ENCODE measurements at regions not wholly inside any gene's neighbourhood (a gene's known extent, or its start where the extent isn't known, plus 50 kb on each side); places are given as distances from the start of the nearest gene placed in this dataset.

DNA sequence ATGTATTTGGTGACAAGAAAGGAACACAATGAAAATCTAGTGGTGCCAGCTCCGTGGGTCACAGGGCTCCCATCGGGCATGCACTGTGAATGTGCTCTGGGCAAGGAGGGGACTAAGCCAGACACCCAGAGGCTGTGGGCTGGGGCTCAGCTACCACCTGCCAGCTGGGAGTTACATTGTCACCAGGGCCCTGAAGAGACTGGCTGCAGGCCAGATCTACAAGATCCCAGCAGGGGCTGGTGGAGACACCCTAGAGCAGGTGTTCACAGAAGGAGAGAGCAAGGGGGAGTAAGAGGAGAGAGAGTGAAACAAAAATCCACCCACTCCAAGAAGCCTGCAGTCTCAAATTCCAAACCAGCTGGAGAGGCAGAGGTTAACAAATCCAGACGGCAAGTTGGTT lies 116.6 kb upstream of the ADCY1 start:
- DNase-seq = peak; percentile 97

DNA sequence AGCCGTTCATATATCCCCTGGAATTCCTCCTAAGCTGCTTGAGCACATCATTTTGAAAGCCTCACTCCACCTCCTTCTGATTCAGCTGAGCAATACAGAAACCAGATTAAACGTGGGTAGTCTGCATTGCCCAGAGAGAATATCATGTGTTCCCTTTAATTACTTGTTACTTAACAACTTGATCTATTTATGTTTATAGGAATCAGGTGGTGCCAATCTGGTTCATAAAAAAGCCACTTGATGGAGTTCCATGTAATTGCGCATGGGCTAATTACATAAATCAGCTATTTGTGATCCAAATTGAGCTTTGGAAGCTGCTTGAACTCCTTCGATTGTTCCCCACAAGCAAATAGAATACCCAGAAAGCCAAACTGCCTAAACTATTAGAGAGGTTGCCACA lies 114.7 kb upstream of the ADCY1 start:
- no peak for DNase-seq

DNA sequence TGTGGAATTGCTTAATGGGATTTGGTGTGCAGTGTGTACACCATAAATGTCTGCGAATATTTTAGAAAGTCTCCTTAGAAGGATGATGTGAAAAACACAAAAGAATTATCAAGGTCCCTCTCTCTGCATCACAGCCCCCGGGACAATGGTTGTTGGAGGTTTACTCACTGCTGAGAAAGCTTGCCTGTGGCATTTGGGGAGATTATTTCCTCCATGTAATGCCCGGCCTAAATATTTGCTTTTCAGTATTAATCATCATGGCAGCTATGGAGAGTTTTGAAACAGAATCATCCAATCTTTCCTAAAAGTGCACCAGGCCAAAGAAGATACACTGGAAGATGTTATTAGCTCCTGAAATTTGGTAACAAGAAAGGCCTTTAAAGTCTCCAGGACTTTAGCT lies 113.8 kb upstream of the ADCY1 start:
- DNase-seq = no peak

DNA sequence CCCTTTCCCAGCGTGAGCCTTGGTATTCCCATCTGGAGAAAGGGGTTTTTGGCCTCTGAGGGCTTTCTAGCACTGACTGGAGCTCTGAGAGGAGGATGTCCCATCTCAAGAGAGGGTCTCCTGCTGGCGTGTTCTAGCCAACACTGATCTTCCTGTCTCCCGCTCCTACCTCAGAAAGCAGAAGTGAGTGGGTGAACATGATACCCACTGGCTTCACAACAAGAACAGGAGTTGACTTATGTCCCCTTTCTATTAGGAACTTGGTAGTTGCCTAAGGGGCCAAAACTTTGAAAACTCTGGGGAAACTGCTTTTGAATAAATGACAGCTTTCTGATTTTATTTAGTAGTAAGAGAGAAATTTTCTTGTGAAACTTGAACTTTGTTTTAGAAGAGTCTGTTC lies 113.1 kb upstream of the ADCY1 start:
- no peak for DNase-seq

DNA sequence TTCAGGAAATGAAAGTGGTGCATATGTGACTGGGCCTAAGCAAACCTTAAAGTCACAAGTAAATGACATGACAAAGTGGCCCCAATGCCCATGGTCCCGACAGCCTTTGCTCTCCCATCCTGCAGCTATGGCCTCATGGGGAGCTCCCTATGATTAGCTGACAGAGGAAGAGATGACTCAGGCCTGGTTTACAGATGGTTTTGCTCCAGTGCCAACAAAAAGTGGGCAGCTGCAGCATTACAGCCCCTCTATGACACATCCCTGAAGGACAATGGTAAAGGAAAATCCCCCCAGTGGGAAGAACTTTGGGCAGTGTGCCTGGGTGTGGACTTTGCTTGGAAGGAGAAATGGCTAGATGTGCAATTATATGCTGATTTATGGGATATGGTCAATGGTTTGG lies 105.1 kb upstream of the ADCY1 start:
- no peak for DNase-seq

DNA sequence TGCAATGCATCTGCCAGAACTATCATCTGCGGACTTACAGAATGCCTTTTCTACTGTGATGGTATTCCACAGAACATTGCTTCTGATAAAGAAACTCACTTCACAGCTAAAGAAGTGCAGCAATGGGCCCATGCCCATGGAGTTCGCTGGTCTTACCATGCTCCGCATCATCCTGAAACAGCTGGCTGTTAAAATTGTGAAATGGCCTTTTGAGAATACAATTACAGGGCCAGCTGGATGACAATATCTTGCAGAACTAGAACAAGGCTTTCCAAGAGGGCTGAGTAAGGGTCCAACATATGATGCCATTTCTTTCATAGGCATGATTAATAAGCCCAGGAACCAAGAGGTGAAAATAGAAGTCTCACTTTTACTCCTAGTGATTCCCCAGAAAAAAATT lies 104.1 kb upstream of the ADCY1 start:
- no peak for DNase-seq

DNA sequence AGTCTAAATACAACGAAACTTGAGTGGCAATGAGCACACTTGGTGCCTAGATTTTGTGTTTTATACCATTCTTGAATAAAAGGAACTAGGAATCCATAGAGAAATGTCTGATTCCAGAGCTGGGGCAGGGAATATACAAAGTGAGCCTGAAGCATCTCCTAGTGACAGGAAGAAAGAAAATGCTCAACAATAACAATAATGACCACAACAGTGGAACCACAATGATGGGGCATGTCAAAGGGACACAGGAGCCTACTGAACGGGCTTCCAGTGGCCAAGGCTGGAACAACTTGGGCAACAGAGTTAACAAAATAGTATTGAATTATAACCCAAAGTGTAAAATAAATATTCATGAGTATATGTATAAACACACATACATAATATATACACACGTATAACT lies 94.4 kb upstream of the ADCY1 start:
- DNase-seq = no peak

DNA sequence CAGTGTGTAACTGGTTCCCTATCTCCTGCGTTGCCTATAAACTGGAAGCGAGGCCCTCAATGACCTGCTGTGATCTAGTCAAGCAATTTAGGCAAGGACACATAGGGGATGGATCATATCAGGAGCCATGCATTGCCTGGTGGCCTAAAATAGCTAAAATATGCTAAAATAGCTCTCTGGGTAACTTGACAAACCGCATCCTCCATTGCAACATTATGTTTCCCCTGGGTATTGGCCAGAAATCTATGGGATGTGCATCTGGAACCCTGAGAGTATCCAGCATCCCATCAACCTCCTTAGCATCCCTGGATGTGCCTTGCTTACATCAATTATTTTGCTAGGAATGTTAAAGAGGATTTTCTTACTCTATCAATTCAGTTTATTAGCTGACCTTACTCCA lies 91.7 kb upstream of the ADCY1 start:
- DNase-seq = no peak

DNA sequence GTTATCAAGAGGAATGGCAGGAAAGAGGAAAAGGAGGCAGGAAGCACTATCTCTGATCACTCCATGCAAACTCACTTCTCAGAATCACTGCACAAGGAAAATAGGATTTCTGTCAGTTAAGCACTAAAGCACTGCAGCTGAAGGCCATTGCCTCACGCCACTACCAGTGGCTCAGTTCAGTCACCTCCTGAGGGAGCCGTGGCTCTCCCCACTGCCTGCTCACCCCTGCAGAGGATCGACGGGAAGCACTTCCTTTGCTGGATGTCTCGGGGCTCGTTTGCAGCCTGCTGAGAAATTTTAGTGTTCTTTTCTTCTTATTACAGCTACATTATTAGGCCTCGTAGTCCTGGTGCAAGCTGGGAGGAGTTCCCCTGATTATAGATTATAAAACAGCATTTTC lies 90.1 kb upstream of the ADCY1 start:
- no peak for DNase-seq

DNA sequence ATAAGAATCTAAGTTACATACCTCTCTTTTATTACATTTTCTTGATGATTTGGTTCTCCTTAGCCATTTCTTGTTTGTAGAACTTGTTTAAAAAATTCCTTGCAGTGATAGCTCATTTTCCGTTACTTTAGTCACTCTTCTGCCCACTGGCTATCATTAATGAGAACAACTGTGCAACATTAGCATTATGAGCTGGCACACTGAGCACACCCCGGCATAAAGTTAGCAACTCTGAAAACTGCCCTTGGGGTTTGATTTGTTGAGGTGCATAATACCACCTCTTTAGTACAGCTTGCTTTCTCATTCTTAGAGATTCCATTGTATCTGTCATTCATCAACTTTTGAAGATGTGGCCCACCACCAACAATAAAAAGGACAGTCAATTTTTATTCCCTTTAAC lies 87.6 kb upstream of the ADCY1 start:
- no peak for DNase-seq

DNA sequence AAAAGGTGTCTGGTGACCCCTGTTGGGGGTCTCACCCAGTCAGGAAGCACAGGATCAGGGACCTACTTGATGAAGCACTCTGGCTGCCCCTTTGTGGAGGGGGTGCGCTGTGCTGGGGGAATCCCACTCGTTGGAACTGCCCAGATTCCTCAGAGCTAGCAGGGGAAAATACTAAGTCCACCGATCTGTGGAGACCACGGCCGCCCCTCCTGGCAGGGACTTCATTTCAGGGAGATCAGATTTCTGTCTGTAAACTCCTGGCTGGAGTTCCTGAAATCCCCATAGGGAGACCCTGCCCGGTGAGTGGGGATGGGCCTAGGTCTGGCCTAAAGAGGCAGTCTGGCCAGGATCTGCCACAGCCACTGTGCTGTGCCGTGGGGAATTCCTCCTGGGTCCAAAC lies 79.3 kb upstream of the ADCY1 start:
- DNase-seq = no peak

DNA sequence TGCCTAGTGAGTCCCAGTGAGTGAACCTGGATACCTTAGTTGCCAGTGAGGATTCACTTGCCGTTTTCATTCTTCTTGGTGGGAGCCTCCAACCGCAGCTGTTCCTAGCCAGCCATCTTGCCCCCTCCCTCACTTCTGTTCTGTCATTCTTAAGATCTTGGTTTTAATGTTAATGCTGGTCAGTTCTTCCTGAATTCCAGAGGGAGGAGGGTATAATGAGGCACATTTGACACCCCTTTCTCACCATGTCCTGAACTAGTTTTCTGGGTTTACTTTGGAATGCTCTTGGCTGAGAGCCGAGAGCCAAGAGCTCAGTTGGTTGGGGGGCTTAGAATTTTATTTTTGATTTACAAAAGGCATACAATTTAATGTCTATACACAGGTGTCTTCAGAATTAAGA lies 78.5 kb upstream of the ADCY1 start:
- no peak for DNase-seq

DNA sequence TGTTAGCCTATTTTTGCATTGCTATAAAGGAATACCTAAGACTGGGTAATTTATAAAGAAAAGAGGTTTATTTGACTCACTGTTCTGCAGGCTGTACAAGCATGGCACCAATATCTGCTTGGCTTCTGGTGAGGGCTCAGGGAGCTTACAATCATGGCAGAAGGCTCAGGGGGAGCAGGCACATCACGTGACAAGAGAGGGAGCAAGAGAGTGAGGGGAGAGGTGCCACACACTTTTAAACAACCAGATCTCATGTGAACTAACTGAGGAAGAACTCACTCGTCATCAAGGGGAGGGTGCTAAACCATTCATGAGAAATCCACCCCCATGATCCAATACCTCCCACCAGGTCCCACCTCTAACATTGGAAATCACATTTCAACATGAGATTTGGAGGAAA lies 73.9 kb upstream of the ADCY1 start:
- DNase-seq = no peak

DNA sequence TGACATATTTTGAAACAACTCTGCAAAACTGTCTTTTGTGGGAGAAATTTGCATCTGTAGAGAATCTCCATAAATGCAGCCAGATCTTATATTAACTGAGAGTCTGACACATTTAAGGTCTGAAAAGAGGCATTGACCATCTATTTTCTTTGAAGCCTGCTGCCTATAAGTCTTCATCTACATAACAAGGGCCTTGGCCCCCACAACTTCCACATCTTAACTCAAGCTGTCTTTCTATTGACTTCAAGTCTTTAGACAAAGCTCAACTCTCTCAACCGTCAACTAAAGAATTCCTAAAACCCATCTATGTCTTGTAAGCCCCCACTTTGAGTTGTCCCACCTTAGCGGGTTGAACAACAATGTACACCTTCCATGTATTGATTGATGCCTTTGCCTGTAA lies 72.4 kb upstream of the ADCY1 start:
- no peak for DNase-seq

DNA sequence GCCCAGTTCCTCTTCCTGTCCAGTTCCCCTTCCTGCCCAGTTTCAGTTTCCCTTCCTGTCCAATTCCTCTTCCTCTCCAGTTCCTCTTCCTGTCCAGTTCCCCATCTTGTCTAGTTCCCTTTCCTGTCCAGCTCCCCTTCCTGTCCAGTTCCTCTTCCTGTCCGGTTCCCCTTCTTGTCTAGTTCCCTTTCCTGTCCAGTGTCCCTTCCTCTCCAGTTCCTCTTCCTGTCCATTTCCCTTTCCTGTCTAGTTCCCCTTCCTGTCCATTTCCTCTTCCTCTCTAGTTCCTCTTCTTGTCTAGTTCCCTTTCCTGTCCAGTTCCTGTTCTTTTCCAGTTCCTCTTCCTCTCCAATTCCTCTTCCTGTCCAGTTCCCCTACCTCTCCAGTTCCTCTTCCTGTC lies 68.1 kb upstream of the ADCY1 start:
- DNase-seq = no peak

DNA sequence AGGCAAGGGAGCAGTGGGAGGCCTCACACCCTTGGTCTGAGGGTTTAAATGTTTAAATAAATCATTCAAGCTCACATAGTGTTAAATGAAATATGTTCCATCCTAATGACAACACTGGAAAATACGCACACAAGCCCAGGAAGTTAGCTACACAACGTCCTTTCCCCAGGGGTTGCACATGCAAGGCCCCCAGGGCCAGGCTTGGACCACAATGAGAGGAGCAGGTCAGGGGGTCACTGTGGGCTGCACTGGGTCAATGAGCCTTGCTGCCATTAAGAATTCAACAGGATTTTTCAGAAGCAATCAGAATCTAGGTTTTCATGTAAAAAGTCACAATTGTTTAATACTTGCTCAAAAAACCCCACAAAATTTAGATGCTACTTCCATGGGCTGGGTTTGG lies 64.9 kb upstream of the ADCY1 start:
- DNase-seq = no peak

DNA sequence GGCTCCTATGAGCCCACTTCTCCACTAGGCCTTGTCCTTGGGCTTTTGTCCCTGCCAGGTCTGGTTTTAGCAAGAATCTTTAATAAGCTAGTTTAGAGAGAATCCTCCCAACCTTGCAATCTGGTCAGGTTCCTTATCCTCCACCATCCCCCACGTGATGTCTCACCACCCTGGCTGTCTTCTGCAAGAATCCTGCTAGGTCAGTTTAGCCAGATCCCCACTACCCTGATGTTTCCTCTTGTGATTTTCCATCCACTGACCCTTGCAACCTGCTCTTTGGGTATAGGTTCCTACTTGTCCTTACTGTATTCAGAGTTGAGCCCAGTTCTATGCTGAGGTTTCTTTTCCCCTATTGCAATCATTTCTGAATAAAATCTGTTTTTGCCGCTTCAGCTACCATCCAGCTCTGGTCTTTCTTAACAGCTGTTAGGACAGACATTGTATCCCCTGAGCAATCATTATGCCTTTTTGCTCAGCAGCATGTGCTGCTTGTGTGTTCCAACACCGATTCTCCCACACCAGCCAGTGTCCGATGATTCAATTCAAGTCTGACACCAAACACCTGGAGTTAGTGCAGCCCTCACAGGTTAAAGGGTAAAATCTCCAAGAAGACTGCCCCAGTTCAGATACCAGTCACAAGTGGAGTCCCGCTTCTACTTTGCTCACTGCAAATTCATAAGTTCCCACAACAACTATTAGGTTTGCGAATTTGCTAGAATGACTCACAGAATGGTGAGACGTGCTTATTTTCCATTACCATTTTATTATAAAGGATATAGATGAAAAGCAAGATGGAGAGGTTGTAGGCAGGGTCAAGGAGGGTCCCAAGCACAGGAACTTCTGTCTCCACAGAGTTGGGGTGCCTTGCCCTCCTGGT lies 62.2 kb upstream of the ADCY1 start:
- no peak for DNase-seq

DNA sequence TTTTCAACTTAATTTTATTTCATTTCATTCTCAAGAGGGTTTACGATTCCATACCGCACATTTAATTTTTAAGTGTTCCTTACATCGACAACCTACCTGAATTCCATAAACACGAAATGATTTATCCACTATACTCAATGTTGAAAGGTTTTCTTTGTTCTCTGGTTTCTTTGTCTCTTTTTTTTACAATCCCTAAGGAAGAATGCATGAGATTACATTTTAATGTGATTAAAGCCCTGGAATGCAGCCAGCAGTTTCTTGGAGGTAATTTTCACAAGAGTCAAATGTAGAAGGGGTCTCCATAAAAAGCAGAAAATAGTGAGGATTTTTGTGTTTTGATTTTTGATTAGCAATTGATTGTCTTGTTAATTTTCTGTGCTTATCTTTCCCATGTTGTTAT lies 59.2 kb upstream of the ADCY1 start:
- DNase-seq = no peak

DNA sequence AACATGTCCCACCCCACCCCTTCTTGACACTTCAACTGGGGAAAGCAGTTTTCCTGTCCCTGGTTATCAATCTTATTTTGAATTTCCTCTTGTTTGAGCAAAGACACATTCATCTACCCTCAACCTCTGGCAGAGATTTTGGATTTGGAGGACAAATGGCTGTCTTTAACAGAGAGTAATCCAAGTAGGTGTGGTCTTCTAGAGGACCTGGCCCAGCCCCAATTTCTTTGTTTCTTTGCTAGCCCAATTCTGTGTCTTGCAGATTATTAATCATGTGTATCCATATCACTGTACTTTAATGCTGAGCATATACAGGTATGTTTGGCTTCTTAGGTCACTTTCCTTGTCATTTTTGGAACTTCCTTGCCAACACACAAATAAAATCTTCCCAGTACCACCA lies 58.8 kb upstream of the ADCY1 start:
- DNase-seq = no peak

All from NCI-H345 (cell line).